B cell (primary cell): ENCODE measurements at regions not wholly inside any gene's neighbourhood (a gene's known extent, or its start where the extent isn't known, plus 50 kb on each side); places are given as distances from the start of the nearest gene placed in this dataset.
"Not testable (repeated sequence)": the region's sequence is repeated elsewhere in the genome, so short reads cannot be mapped to it uniquely, and the experiment has no call there.

Experiments used
- EZH2 ChIP-seq: IDR thresholded peaks from 2 replicates; pipeline ENCODE4 v1.6.1; 2012; ENCODE audit warnings: borderline replicate concordance, low read depth, mild to moderate bottlenecking, moderate library complexity, low read length; ENCODE audit not compliant: insufficient read depth, poor library complexity, severe bottlenecking
- TF ChIP-seq, protein P1 (sequence below): fragments of 200-600 bp; IDR thresholded peaks from one replicate; pipeline ENCODE4 v1.8.0; 2022; ENCODE audit warnings: antibody characterized with exemption, mild to moderate bottlenecking

DNA sequence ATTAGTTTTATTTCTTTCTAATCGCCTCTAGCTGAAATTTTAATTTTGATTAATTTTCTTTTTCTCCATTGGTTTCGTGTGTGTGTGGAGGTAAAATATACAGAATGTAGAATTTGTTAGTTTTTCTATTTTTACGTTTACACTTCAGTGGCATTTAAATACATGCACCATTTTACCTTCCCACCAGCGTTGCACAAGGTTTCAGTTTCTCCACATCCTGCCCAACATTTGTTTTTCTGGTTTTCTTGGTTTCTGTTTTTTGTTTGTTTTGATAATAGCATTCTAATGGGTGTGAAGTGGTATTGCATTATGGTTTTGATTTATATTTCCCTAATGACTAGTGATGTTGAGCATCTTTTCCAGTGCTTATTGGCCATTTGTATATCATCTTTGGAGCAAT, 871.4 kb upstream of the DEFB115 start:
- not testable (repeated sequence) for TF ChIP-seq EZH2
- TF ChIP-seq, protein P1, sequence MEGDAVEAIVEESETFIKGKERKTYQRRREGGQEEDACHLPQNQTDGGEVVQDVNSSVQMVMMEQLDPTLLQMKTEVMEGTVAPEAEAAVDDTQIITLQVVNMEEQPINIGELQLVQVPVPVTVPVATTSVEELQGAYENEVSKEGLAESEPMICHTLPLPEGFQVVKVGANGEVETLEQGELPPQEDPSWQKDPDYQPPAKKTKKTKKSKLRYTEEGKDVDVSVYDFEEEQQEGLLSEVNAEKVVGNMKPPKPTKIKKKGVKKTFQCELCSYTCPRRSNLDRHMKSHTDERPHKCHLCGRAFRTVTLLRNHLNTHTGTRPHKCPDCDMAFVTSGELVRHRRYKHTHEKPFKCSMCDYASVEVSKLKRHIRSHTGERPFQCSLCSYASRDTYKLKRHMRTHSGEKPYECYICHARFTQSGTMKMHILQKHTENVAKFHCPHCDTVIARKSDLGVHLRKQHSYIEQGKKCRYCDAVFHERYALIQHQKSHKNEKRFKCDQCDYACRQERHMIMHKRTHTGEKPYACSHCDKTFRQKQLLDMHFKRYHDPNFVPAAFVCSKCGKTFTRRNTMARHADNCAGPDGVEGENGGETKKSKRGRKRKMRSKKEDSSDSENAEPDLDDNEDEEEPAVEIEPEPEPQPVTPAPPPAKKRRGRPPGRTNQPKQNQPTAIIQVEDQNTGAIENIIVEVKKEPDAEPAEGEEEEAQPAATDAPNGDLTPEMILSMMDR, result not testable (repeated sequence)
